ENCODE measurements at regions not wholly inside any gene's neighbourhood (a gene's known extent, or its start where the extent isn't known, plus 50 kb on each side); places are given as distances from the start of the nearest gene placed in this dataset.
"Not testable (repeated sequence)": the region's sequence is repeated elsewhere in the genome, so short reads cannot be mapped to it uniquely, and the experiment has no call there.

- CTCF ChIA-PET, result interaction anchor here (0.8 to 3.2 kb wide), 11 partner anchors 10 to 168 kb away, joined by 3 to 22 read pairs (median 3); no protein-coding TSS in a partner anchor
- ATAC-seq, result peak; percentile 96
- Mint-ChIP-seq H3K9me3 (ENCODE audit: insufficient read depth) (no peaks in the 10 kb centered on the region), H3K27ac (peak overlapping the region; percentile 87), H3K36me3 (ENCODE audit: low read depth) (no peaks in the 10 kb centered on the region), H3K4me1 (ENCODE audit: low read depth) (peaks cover 37% of the 10 kb centered on the region), H3K4me3 (peak overlapping the region; percentile 67), H3K27me3 (ENCODE audit: low read depth) (no peaks in the 10 kb centered on the region)
- POLR2A ChIA-PET, result no interaction called here
- peak; percentile 56 for DNase-seq
Observed at GRCh38 chr14:106228541-106229158, 702.3 kb downstream of the TMEM121 start.

GRCh38 chr14:106230071-106230470, 703.7 kb downstream of the TMEM121 start:
- ChIA-PET CTCF (interaction anchor here (1.2 to 3.2 kb wide), 3 partner anchors 19 to 103 kb away, joined by 3 to 22 read pairs (median 3); no protein-coding TSS in a partner anchor), POLR2A (no interaction called here)
- Mint-ChIP-seq H3K4me1 (ENCODE audit: low read depth) (peaks cover 31% of the 10 kb centered on the region), H3K27me3 (ENCODE audit: low read depth) (no peaks in the 10 kb centered on the region), H3K27ac (no peak overlapping the region), H3K36me3 (ENCODE audit: low read depth) (no peaks in the 10 kb centered on the region), H3K9me3 (ENCODE audit: insufficient read depth) (no peaks in the 10 kb centered on the region), H3K4me3 (no peak overlapping the region)
- ATAC-seq, result no peak
- no peak for DNase-seq

- H3K4me3 Mint-ChIP-seq; DNase-seq; H3K36me3 Mint-ChIP-seq (ENCODE audit: low read depth); H3K27ac Mint-ChIP-seq; H3K9me3 Mint-ChIP-seq (ENCODE audit: insufficient read depth); ATAC-seq; H3K27me3 Mint-ChIP-seq (ENCODE audit: low read depth); POLR2A ChIA-PET: not testable (repeated sequence)
- peaks cover 26% of the 10 kb centered on the region for H3K4me1 Mint-ChIP-seq (ENCODE audit: low read depth)
- CTCF ChIA-PET, result interaction anchor here (0.8 to 2.2 kb wide), 3 partner anchors 23 to 32 kb away, joined by 3 to 7 read pairs (median 6); no protein-coding TSS in a partner anchor
Observed at GRCh38 chr14:106233191-106233590, 706.8 kb downstream of the TMEM121 start.

- DNase-seq, result peak; percentile 32
- ATAC-seq; H3K27ac Mint-ChIP-seq; POLR2A ChIA-PET; H3K4me3 Mint-ChIP-seq; H3K36me3 Mint-ChIP-seq (ENCODE audit: low read depth); H3K9me3 Mint-ChIP-seq (ENCODE audit: insufficient read depth): not testable (repeated sequence)
- CTCF ChIA-PET, result interaction anchor here (0.6 to 2.2 kb wide), 4 partner anchors 9 to 25 kb away, joined by 3 to 7 read pairs (median 4); no protein-coding TSS in a partner anchor
- Mint-ChIP-seq H3K4me1 (ENCODE audit: low read depth) (peaks cover 16% of the 10 kb centered on the region), H3K27me3 (ENCODE audit: low read depth) (peaks cover 13% of the 10 kb centered on the region)
Observed at GRCh38 chr14:106234525-106235254, 708.3 kb downstream of the TMEM121 start.

GRCh38 chr14:106235356-106236159, 709.2 kb downstream of the TMEM121 start:
- POLR2A ChIA-PET, result no interaction called here
- no peak overlapping the region for H3K27ac Mint-ChIP-seq

GRCh38 chr14:106248321-106249192, 722.2 kb downstream of the TMEM121 start:
- no peaks in the 10 kb centered on the region for H3K36me3 Mint-ChIP-seq (ENCODE audit: low read depth)
- DNase-seq (no peak), ATAC-seq (no peak)
- POLR2A ChIA-PET, result no interaction called here
- CTCF ChIA-PET, result interaction anchor here (1.5 kb wide), 1 partner anchor 8 kb away, joined by 7 read pairs; no protein-coding TSS in a partner anchor
- H3K4me3 Mint-ChIP-seq, result no peak overlapping the region
- no peaks in the 10 kb centered on the region for H3K9me3 Mint-ChIP-seq (ENCODE audit: insufficient read depth)
- no peak overlapping the region for H3K27ac Mint-ChIP-seq
- peaks cover 24% of the 10 kb centered on the region for H3K27me3 Mint-ChIP-seq (ENCODE audit: low read depth)
- peaks cover 6% of the 10 kb centered on the region for H3K4me1 Mint-ChIP-seq (ENCODE audit: low read depth)

More at GRCh38 chr14:106235356-106236159, 709.2 kb downstream of the TMEM121 start:
- CTCF ChIA-PET, result interaction anchor here (0.6 to 2.1 kb wide), 4 partner anchors 10 to 22 kb away, joined by 3 to 6 read pairs (median 4); no protein-coding TSS in a partner anchor
- no peaks in the 10 kb centered on the region for H3K36me3 Mint-ChIP-seq (ENCODE audit: low read depth)
- peaks cover 10% of the 10 kb centered on the region for H3K4me1 Mint-ChIP-seq (ENCODE audit: low read depth)
- no peaks in the 10 kb centered on the region for H3K9me3 Mint-ChIP-seq (ENCODE audit: insufficient read depth)
- ATAC-seq, result no peak
- DNase-seq, result no peak
- no peak overlapping the region for H3K4me3 Mint-ChIP-seq
- H3K27me3 Mint-ChIP-seq (ENCODE audit: low read depth), result peaks cover 19% of the 10 kb centered on the region

GRCh38 chr14:106253995-106254394, 727.6 kb downstream of the TMEM121 start:
- H3K9me3 Mint-ChIP-seq (ENCODE audit: insufficient read depth); H3K27ac Mint-ChIP-seq; CTCF ChIA-PET; H3K4me3 Mint-ChIP-seq; DNase-seq; ATAC-seq; POLR2A ChIA-PET; H3K4me1 Mint-ChIP-seq (ENCODE audit: low read depth); H3K27me3 Mint-ChIP-seq (ENCODE audit: low read depth); H3K36me3 Mint-ChIP-seq (ENCODE audit: low read depth): not testable (repeated sequence)

- peak; percentile 69 for DNase-seq
- H3K4me3 Mint-ChIP-seq; H3K4me1 Mint-ChIP-seq (ENCODE audit: low read depth); H3K36me3 Mint-ChIP-seq (ENCODE audit: low read depth); H3K9me3 Mint-ChIP-seq (ENCODE audit: insufficient read depth); POLR2A ChIA-PET; H3K27me3 Mint-ChIP-seq (ENCODE audit: low read depth); ATAC-seq; H3K27ac Mint-ChIP-seq: not testable (repeated sequence)
- CTCF ChIA-PET, result interaction anchor here (1.0 to 2.6 kb wide), 17 partner anchors 10 to 128 kb away, joined by 3 to 12 read pairs (median 5); no protein-coding TSS in a partner anchor
Observed at GRCh38 chr14:106257569-106257994, 731.2 kb downstream of the TMEM121 start.

- ATAC-seq (peak; percentile 57), DNase-seq (peak; percentile 80)
- Mint-ChIP-seq H3K27ac (no peak overlapping the region), H3K9me3 (ENCODE audit: insufficient read depth) (no peaks in the 10 kb centered on the region), H3K4me1 (ENCODE audit: low read depth) (peaks cover 9% of the 10 kb centered on the region), H3K27me3 (ENCODE audit: low read depth) (peaks cover 14% of the 10 kb centered on the region), H3K4me3 (no peak overlapping the region), H3K36me3 (ENCODE audit: low read depth) (no peaks in the 10 kb centered on the region)
- CTCF ChIA-PET, result interaction anchor here (0.7 to 1.5 kb wide), 5 partner anchors 10 to 46 kb away, joined by 3 to 7 read pairs (median 3); no protein-coding TSS in a partner anchor
- POLR2A ChIA-PET, result no interaction called here
Observed at GRCh38 chr14:106268013-106268727, 741.8 kb downstream of the TMEM121 start.

GRCh38 chr14:106269029-106269428, 742.6 kb downstream of the TMEM121 start:
- Mint-ChIP-seq H3K27ac (no peak overlapping the region), H3K9me3 (ENCODE audit: insufficient read depth) (no peaks in the 10 kb centered on the region), H3K4me1 (ENCODE audit: low read depth) (peaks cover 9% of the 10 kb centered on the region), H3K4me3 (no peak overlapping the region), H3K27me3 (ENCODE audit: low read depth) (peaks cover 17% of the 10 kb centered on the region), H3K36me3 (ENCODE audit: low read depth) (no peaks in the 10 kb centered on the region)
- ChIA-PET POLR2A (no interaction called here), CTCF (interaction anchor here (0.7 to 1.0 kb wide), 3 partner anchors 9 to 45 kb away, joined by 3 read pairs; no protein-coding TSS in a partner anchor)
- no peak for ATAC-seq
- no peak for DNase-seq

Measured in activated CD8-positive, alpha-beta T cell treated with anti-CD3 and anti-CD28 coated beads, Interleukin-2, amount 10 ng/mL, durations not matched to agents 7 days and 5 days (primary cell).